GM18907 (cell line): ENCODE measurements at regions not wholly inside any gene's neighbourhood (a gene's known extent, or its start where the extent isn't known, plus 50 kb on each side); places are given as distances from the start of the nearest gene placed in this dataset.
"Not testable (repeated sequence)": the region's sequence is repeated elsewhere in the genome, so short reads cannot be mapped to it uniquely, and the experiment has no call there.

Experiments used
- ATAC-seq: cut with Tn5 transposase; IDR thresholded peaks from one replicate; pipeline ENCODE4 v1.9.1; 2021; ENCODE audit warnings: mild to moderate bottlenecking, moderate library complexity; ENCODE audit not compliant: unreplicated experiment

DNA sequence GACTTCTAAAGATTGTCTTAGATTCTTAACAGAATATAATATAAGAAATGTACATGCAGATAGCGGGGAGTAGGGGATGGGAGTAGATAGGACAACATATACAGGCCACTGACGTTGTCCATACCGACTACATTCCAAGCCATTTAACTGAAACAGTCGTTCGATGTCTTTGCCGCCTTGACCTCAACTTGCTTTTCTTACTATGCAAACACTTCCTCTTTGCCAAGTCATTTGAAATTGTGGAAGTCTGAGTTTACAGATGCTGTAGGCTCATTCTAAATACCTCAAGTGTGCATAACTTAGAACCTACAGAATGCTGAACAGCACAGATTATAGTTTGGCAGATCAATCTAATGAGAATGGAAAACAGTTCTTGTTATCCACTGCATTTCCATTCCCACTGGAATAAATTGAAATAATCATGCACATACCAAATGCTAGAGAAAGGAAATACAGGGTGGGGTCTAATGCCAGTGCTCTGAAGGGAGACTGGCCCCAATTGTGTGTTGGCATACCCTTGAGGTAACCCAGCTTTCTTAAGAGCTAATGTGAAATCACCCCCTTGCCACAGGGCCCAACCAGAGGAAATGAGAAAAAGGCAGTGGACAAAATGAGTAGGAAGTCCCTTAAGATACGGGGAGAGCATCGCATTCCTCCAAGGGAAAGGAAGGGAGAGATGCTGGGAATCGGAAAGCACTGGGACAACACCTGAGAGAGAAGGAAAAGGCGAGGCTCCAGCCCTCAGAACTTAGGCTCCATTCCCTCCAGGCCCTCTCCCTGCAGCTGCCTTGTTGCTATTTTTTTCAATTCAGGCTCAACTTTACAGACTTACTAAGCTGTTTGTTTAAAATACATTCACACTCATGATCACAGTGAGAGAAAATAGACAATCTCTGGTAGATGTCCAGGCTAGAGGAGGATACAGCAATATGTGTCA is 380.9 kb upstream of the TMTC1 start:
- ATAC-seq, result no peak

DNA sequence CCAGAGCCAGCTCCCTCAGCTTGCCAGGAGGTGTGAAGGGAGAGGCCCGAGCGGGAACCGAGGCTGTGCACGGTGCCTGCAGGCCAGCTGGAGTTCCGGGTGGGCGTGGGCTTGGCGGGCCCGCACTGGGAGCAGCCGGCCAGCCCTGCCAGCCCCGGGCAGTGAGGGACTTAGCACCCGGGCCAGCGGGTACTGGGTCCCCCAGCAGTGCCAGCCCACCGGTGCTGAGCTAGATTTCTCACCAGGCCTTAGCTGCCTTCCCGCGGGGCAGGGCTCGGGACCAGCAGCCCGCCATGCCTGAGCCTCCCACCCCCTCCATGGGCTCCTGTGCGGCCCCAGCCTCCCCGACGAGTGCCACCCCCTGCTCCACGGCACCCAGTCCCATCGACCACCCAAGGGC is 373.1 kb upstream of the TMTC1 start:
- not testable (repeated sequence) for ATAC-seq

DNA sequence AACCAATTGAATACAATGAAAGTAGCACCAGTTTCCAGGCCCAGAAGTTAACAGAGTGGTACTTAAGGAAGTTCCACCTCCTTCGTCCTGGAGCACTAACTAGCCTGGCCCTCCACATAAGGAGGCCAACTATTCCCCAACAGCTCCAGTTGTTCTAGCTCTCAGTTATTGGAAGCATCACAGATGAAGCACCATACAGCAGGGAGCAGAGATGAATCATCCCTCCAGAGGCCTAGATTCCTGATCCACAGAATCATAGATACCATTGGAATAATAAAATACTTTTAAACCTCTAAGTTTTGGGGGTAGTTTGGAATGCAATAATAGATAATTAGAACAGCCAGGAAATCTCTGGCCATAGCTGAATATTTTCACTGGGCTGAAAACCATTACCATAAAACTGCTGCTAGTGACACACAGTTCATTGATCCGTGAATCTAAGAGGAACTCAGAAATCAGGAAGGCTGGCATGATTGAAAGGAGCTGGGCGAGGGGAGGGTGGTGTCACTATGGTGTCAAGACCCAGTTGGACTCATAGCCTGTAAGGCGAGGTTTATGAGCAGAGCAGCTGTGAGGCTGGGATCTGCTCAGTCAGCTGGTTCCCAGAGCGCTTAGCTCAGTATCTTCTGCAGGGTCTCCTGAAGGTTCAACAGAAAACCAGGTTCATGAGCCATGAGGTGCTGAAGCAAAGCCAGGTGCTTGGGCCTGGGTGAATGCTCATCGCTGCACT is 371.4 kb upstream of the TMTC1 start:
- ATAC-seq, result no peak

GRCh38 chr12:30153981-30154380 is 370.2 kb upstream of the TMTC1 start:
- no peak for ATAC-seq

DNA sequence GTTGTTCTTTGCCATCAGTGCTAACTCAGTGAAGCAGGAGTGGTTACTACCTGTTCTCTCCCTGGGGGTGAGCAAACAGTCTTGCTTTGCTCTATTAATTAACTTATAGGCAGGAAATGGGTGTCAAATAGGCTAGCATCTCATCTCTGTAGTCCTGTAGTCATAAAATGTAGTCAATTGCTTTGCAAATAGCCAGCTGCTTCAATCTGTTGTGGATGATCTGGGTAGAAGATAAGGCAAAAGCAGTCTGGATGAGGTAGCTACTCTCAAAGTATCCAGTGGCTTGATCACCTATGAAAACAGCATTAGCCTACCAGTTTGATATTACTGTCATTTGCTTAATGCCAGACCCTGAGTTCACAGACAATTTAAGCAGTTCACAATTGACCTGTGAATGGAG is 369.0 kb upstream of the TMTC1 start:
- no peak for ATAC-seq

- no peak for ATAC-seq
Measured at GRCh38 chr12:30151831-30152230, 368.1 kb upstream of the TMTC1 start.

- ATAC-seq, result no peak
Measured at GRCh38 chr12:30146561-30146960, 362.8 kb upstream of the TMTC1 start.

GRCh38 chr12:30145684-30146032 is 361.9 kb upstream of the TMTC1 start:
- no peak for ATAC-seq

DNA sequence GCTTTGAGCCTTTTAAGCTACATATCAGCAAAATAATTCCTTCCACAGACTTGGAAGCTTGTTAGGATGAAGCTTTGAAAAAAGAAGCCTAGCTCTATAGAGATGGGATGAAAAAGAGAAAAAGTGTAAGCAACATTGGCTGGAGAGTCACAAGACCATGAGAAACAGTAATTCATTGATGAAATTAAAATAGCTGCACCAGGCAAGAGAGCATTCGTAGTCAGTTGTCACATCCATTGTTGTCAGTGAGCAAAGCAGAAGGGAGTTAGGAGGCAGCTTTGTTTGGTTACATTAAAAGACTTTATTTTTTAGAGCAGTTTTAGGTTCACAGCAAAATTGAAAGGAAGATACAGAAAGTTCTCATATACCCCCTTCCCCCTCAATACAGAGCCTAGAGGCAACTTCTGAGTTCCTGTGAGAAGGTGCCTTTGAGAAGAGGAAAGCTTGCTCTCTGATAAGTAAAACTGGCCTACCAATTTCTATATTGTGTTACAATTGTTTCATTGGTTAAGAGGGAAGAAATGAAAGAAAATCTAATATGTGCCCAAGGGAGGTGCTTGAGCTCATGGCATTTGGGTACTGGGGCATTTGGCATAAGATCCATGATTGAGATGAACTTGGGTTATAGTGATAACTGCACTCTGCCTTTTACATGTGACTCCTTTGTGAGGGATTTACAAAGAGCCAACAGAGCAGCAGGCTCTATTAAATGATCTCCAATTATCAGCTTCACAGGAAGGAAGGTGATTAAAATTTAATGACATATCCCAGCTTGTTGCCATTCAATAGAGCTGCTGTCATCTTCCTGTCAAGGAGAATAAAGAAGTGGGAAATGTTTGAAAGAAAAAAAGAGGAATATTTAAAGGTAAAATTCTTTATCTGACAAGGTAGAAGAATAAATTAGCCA is 361.3 kb upstream of the TMTC1 start:
- no peak for ATAC-seq

- ATAC-seq, result no peak
Measured at GRCh38 chr12:30142301-30142700, 358.6 kb upstream of the TMTC1 start.

DNA sequence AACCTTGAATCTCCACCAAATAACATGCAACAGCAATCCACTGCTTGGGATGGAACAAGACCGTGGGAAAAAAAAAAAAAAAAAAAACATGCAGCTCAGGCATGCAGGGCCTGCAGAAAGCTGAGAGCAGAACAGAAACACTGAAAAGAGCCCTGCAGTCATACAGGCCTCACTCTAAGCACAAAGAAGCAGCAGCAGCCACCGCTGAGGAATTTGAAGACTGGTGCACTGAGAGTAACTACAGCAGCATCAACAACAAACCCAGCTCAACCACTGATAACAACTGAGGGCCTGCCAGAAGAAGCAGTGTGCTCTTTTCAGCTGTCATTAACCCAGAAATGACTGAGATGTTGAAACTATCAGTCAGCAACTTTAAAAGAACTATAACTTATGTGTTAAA is 354.7 kb upstream of the TMTC1 start:
- ATAC-seq, result no peak

DNA sequence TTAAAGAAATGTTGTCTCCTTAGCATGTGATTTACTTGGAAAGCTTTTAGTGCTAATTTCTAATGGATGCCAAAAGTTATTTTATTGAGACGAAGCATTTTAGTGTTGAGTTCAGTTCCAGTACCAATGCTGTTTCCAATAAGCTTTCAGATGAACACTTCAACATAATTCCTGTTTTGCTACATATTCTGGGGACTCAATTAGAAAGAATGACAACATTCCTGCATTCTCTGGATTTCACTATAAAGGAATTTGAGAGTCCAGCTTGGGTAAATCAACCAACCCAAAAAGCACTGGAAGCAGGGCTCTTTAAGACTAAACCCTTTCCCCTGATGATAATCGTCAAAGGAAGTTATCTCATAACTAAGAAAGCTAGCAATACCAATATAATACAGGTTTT is 353.0 kb upstream of the TMTC1 start:
- no peak for ATAC-seq

DNA sequence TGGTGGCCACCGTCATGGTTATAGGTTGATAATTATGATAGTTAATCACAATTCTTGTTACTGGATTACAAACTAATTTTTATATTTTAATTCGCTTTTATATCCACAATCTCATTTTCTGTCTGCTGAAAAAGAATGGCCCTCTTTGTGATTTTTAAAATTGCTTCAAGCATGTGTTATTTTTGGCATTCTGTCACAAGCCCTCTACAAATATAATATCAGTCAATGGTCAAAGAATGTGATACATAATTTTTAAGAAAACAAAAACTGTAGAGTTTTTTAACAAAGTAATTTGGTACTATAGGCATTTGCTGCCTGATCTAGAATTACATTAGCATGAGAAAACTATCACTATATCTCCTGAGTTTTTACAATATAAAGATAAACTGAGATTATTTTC is 352.0 kb upstream of the TMTC1 start:
- no peak for ATAC-seq

DNA sequence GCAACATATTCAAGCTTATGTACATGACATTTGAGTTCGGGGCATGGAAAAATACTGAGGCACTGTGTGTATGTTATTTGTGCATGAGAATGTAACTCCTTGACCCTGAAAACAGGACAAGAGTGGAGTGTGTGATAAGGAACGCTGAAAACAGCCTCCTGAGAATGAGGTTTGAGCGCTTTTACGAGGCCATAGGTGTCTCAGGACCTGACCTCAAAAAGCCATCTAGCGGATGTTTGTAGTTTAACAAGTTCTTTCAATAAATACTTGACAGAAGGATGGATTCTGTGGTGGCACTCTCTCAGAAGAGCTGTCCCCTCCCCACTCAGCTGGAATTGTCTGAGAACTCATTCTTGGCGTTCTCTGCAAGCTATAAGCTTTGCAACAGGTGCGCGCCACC is 350.5 kb upstream of the TMTC1 start:
- ATAC-seq, result no peak

- ATAC-seq, result no peak
Measured at GRCh38 chr12:30126944-30127343, 343.2 kb upstream of the TMTC1 start.

DNA sequence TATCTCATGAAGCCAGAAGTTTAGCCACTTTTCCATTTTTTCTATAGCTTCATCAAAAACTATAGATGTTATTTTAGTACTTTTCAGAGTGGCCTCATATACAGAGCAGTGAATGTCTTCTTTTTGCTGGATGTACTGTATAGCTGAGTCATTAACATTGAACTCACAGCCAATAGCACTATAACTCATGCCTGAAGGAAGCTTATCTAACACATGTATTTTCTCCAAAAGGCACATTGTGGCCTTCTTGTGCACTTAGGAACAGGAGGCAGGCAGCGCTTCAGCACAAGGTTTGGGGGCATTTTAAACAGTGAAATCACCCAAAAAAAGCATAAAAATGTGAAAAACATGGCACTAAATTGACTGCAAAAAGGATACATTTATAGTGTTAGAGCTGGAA is 336.8 kb upstream of the TMTC1 start:
- ATAC-seq, result no peak

GRCh38 chr12:30117483-30117882 is 333.7 kb upstream of the TMTC1 start:
- ATAC-seq, result no peak

- ATAC-seq, result no peak
Measured at GRCh38 chr12:30111719-30112118, 328.0 kb upstream of the TMTC1 start.

DNA sequence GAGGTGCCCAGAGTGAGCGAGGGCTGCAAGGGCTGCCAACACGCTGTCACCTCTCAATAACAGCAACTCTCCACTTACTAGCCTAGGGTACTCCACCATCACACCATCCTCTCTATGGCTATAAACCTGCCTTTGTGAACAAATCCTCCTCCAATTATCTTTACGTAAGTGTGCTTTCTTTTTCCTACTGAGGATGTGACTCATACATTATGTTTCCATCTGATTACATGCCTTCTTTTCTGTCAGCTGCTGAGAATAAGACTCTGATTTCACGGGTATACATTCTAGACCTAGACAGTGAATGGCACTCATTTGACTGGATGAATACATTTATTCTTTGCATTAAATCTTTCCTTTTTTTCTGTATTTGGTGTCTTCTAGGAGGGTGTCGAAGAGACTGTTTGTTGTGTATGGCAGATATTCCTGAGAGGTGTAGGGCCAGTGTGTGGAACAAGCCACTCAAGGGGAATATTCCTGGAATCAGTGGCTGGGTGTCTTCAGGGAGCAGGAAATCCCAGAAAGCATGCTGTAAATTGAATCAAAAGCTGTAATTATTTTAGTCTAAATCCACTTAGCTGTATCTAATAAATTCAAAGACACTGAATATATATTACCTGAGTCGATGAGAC is 327.3 kb upstream of the TMTC1 start:
- ATAC-seq, result no peak

- ATAC-seq, result no peak
Measured at GRCh38 chr12:30110498-30110897, 326.8 kb upstream of the TMTC1 start.

GRCh38 chr12:30108666-30109065 is 324.9 kb upstream of the TMTC1 start:
- ATAC-seq, result no peak
